ENCODE measurements at regions not wholly inside any gene's neighbourhood (a gene's known extent, or its start where the extent isn't known, plus 50 kb on each side); places are given as distances from the start of the nearest gene placed in this dataset.

DNA sequence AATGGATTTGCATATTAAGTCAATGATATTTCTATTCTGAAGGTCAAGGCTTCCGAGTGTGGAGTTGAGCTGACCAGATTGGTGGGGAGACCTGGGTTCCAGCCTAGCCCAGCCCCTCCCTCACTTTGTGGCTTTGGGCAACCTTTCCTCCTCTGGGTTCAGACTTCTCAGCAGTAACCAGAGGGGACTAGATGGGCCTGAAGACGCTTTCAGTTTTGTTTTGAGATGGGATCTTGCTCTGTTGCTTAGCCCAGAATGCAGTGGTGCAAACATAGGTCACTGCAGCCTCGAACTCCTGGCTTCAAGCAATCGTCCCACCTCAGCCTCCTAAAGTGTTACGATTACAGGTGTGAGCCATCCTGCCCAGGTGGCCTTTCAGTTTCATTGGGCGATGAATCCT is 68.1 kb upstream of the LEP start:
- no peaks in the 10 kb centered on the region for H3K36me3 Mint-ChIP-seq (ENCODE audit: low read depth)
- H3K27ac Mint-ChIP-seq (ENCODE audit: unreplicated experiment) = peak overlapping the region; percentile 36
- TF ChIP-seq, protein P1, sequence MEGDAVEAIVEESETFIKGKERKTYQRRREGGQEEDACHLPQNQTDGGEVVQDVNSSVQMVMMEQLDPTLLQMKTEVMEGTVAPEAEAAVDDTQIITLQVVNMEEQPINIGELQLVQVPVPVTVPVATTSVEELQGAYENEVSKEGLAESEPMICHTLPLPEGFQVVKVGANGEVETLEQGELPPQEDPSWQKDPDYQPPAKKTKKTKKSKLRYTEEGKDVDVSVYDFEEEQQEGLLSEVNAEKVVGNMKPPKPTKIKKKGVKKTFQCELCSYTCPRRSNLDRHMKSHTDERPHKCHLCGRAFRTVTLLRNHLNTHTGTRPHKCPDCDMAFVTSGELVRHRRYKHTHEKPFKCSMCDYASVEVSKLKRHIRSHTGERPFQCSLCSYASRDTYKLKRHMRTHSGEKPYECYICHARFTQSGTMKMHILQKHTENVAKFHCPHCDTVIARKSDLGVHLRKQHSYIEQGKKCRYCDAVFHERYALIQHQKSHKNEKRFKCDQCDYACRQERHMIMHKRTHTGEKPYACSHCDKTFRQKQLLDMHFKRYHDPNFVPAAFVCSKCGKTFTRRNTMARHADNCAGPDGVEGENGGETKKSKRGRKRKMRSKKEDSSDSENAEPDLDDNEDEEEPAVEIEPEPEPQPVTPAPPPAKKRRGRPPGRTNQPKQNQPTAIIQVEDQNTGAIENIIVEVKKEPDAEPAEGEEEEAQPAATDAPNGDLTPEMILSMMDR (conservative IDR thresholded peaks at IDR 0.05) = no peak
- H3K27me3 Mint-ChIP-seq (ENCODE audit: low read depth) = peaks cover 83% of the 10 kb centered on the region
- DNase-seq (ENCODE audit: low read depth, low spot score) = no peak
- H3K9me3 Mint-ChIP-seq = no peaks in the 10 kb centered on the region
- H3K4me3 Mint-ChIP-seq = no peak overlapping the region
- H3K4me1 Mint-ChIP-seq = peaks cover 11% of the 10 kb centered on the region

DNA sequence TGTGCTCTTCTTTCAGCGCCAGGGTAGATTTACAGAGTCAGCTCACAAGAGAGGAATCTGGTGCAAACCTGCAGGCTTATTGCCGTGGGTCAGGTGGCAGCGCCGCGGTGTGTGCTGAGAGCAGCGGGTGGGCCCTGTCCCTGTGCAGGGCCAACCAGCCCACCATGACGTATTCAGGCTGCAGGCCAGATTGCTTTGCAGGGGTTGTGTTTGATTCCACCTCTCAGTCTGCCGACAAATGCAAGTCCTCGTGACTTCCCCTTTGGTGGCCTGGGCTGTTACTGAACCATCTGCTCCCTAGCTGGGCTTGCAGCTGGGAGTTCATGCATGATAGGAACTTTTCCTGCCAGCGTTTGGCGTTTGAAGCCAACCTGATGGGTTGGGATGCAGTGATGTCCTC is 66.7 kb upstream of the LEP start:
- Mint-ChIP-seq H3K27me3 (ENCODE audit: low read depth) (peaks cover 79% of the 10 kb centered on the region), H3K4me1 (peaks cover 3% of the 10 kb centered on the region), H3K9me3 (no peaks in the 10 kb centered on the region), H3K4me3 (no peak overlapping the region), H3K27ac (ENCODE audit: unreplicated experiment) (no peak overlapping the region), H3K36me3 (ENCODE audit: low read depth) (no peaks in the 10 kb centered on the region)
- TF ChIP-seq, protein P1 (conservative IDR thresholded peaks at IDR 0.05) = no peak
- DNase-seq (ENCODE audit: low read depth, low spot score) = no peak

- DNase-seq (ENCODE audit: low read depth, low spot score) = no peak
- Mint-ChIP-seq H3K27me3 (ENCODE audit: low read depth) (peaks cover 67% of the 10 kb centered on the region), H3K4me1 (no peaks in the 10 kb centered on the region), H3K9me3 (no peaks in the 10 kb centered on the region), H3K27ac (ENCODE audit: unreplicated experiment) (no peak overlapping the region), H3K4me3 (no peak overlapping the region), H3K36me3 (ENCODE audit: low read depth) (no peaks in the 10 kb centered on the region)
- TF ChIP-seq, protein P1 (conservative IDR thresholded peaks at IDR 0.05) = no peak
Measured at GRCh38 chr7:128176696-128177095, 64.4 kb upstream of the LEP start.

DNA sequence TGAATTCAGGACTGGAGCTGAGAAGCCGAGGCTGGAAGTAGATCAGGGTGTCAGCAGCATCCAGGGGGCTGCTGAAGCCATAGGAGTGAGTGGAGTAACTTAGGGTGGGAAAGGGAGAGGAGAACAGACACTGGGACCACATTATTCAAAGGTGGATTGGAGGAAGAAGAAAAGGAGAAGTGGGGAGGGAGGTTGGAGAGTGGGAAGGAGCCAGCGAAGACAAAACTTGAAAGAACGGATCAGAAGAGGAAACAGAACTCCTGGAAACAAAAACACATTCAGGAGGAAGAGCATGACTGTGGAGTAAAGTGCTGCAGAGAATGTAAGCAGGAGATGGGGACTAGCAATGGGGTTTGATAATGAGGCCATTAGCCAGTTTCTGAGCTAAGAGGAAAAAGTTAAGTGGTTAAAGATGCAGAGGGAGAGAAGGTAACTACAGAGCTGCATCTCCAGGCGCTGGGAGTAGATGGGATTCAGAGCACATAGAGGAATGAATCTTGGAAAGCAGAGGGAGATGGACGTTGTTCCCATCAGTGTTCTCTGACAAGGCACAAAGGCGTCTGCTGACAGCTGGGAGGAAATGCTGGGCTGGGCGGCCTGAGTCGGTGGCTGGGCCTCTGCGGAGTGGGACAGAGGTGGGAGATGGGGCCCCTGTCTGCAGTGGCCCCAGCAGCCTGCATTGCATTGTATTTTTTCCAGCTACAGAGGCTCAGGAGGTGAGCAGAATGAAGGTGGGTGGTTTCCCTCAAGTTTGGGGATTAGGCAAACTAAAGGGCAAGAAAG is 63.1 kb upstream of the LEP start:
- TF ChIP-seq, protein P1 (conservative IDR thresholded peaks at IDR 0.05) = no peak
- Mint-ChIP-seq H3K9me3 (no peaks in the 10 kb centered on the region), H3K4me3 (no peak overlapping the region), H3K27ac (ENCODE audit: unreplicated experiment) (no peak overlapping the region), H3K27me3 (ENCODE audit: low read depth) (peaks cover 66% of the 10 kb centered on the region), H3K36me3 (ENCODE audit: low read depth) (no peaks in the 10 kb centered on the region), H3K4me1 (no peaks in the 10 kb centered on the region)
- DNase-seq (ENCODE audit: low read depth, low spot score) = no peak

GRCh38 chr7:128178611-128179010 is 62.5 kb upstream of the LEP start:
- no peak for DNase-seq (ENCODE audit: low read depth, low spot score)
- Mint-ChIP-seq H3K9me3 (no peaks in the 10 kb centered on the region), H3K36me3 (ENCODE audit: low read depth) (no peaks in the 10 kb centered on the region), H3K27ac (ENCODE audit: unreplicated experiment) (no peak overlapping the region), H3K4me3 (no peak overlapping the region), H3K27me3 (ENCODE audit: low read depth) (peaks cover 61% of the 10 kb centered on the region), H3K4me1 (no peaks in the 10 kb centered on the region)
- TF ChIP-seq, protein P1 (conservative IDR thresholded peaks at IDR 0.05) = no peak
